Activated T-cell treated with anti-CD3 and anti-CD28 coated beads for 1 hour (primary cell): ENCODE measurements at regions not wholly inside any gene's neighbourhood (a gene's known extent, or its start where the extent isn't known, plus 50 kb on each side); places are given as distances from the start of the nearest gene placed in this dataset.
"Not testable (repeated sequence)": the region's sequence is repeated elsewhere in the genome, so short reads cannot be mapped to it uniquely, and the experiment has no call there.

Source experiments
- DNase-seq: peaks from one replicate; pipeline ENCODE4 v3.0.0-alpha.2; 2020; ENCODE audit warnings: low read depth

DNA sequence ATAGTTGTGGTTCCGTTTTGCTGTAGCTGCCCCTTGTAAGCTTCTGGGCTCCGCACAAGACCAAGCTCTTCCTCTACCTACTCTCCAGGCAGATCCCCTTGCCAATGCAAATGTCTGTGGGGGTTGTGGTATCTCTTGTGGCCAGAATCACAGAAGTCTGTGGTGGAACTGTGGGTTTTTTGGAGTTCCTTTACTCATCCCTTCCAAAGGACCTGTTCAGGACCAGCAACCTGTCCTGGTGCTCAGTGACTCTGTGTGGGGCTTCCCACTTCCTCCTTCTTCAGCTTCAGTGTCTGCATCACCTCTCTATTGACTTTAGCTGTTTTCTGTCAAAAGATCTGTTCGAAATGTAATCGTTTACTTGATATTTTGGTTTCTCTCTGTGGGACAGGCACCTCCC, 441.3 kb upstream of the ADAMTSL1 start:
- DNase-seq = no peak

- no peak for DNase-seq
These were observed 437.3 kb upstream of the ADAMTSL1 start for GRCh38 chr9:18036422-18037187.

- no peak for DNase-seq
These were observed 436.0 kb upstream of the ADAMTSL1 start for GRCh38 chr9:18037981-18038380.

DNA sequence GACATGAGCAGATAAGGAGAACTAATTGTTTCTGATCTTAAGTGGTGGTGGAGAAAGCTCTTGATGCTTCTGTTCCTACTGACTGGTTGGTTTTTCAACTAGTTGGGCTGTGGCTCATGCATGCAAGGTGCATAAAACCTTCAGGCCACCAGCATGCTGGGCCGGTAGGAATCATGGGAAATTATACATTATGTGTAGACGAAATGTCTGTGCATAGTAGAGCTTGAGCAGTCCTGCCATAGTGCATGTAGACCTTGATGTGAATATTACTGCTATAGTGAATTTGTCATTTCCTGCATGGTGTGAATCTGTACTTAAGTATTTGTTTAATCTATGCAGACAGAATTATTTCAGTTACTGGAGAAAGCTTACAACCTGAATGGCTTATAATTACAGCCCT, 433.6 kb upstream of the ADAMTSL1 start:
- no peak for DNase-seq

GRCh38 chr9:18043978-18044377, 430.0 kb upstream of the ADAMTSL1 start:
- DNase-seq = no peak

DNA sequence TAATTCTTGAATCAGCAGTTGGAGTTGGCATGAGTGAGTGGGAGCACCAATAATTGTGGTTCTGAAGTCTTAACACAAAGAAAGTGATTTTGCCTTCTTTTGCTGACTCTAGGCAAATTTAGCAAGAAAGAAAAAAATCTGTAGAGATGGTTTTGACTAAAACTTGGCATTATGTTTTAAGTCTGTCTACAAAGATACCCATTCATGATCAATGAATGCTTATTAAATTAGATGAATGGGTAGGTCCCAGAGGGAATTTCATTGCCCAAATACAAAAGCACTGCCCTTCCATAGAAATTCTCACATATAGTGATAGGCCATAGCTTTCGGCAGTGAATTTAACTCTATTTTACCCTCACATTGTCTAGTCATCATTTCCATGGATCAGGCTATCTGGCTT, 428.6 kb upstream of the ADAMTSL1 start:
- no peak for DNase-seq

GRCh38 chr9:18046068-18046467, 427.9 kb upstream of the ADAMTSL1 start:
- DNase-seq = no peak

GRCh38 chr9:18051638-18052037, 422.3 kb upstream of the ADAMTSL1 start:
- DNase-seq = no peak

DNA sequence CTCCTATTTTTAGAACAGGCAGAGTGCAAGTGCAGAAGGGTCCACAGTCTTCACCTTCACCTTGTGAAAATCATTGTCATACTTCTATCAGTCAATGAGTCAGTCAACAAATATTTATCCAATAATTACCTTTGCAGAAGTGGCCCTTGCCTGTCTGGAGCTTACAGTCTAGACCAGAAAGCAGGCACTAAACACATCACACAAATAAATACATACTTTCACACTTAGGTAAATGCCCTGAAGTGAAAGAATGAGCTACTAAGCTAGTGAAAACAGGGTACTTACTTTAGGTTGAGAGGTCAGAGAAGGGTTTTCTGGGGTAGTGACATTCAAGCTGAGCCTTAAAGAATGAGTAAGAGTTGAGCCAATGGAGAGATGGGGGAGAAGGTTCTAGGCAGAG, 421.9 kb upstream of the ADAMTSL1 start:
- no peak for DNase-seq

GRCh38 chr9:18056269-18056992, 417.5 kb upstream of the ADAMTSL1 start:
- DNase-seq = no peak

GRCh38 chr9:18056993-18057369, 417.0 kb upstream of the ADAMTSL1 start:
- no peak for DNase-seq

DNA sequence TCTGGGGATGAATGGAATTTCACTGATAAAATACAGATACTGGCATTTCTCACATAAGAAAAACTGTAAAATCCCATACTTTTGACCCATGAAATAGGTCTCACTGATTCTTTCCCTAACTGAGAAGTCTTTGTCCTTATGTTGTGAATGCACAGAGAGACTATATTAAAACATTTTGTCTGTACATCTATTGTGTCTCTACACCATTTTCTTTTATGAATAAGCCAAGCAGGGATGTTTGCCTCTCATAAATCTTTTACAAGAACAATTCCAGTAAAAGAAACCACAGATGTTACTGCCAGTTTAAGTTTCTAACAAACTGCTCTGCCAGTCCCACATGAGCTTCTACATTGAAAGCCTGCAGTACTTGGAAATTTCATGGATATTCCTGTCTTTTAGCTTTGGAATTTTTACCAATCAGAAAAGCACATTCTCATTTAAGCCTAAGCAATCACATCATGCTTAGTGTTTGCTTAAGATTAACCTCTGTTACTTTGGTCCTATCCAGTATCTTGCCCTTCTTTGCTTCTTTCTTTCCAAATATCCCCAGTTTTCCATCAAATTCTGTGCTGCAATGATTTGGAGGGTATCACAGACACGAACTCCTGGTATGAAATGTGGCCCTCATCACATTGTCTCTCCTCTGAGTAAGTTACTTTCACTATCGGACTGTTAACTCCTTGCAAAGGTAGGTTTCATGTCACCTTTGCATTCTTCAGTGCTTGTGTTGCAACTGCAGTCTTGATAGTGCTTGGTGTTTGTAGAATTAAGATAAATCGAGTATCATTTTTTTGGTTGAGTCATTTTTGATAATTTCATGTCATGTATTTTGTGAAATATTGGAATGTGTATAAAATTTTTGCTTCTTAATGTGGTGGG, 415.1 kb upstream of the ADAMTSL1 start:
- DNase-seq = no peak

DNA sequence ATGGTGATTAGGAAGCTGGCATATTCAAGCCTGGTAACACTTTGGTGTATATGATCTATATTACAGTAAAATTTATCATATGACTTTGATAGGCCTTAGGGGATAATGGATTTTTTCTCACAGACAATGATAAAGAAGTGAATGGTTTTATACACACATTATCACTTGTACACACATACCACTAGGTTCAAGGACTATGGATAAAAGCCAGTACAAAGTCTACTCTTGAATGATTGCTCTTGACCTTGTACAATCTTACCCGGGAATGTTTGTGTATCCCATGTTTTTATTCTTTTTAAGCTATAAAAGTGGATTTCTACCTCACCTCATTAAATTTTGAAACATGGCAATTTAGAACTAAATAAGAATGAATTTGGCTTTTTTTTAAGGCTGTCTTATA, 414.5 kb upstream of the ADAMTSL1 start:
- DNase-seq = no peak

DNA sequence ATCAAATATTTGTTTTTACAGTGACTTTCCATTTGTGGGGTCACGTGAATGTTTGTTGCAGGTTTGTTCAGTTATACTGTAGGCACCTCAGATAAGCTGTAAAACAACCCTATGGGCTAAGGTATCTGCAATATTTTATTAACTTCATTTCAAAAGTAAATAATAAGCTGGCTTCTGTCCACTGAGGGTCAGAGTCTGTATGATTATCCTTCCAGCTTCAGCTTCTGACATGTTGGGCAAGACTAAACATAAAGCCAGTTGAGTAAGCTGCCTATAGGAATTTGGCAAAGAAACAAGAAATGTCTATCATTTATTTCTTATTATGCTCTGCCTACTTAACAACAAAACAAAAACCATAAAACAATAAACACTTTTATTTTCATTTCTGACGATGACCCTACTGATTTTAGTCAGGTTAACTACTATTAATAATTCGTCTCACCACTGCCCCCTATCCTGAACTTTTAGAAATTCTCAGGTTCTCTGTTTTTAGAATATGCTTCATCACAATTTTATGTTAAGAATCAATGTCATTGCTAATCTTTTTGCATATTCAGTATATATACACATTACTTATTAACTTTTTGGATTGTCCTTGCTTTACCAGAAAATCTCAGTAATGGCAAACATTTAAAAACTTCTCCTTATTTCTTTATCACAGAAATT, 413.6 kb upstream of the ADAMTSL1 start:
- DNase-seq = no peak

DNA sequence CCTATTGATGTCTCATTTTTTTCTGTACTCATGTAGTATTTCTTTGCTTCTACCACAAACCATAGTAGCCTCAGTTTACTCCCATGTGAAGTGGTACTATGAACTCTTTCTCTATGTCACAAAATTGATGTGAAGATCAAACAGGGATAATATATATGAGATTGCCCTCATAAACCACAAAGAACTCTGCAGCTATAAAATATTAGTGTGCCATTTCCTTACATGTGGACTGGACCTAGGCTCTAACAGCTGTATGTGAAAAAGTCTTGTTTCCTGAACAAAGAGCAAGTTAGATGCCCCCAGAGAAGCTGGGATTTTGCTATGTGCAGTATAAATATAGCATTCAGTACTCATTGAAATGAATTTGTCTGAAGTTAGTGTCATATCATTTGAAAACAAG, 412.6 kb upstream of the ADAMTSL1 start:
- no peak for DNase-seq

DNA sequence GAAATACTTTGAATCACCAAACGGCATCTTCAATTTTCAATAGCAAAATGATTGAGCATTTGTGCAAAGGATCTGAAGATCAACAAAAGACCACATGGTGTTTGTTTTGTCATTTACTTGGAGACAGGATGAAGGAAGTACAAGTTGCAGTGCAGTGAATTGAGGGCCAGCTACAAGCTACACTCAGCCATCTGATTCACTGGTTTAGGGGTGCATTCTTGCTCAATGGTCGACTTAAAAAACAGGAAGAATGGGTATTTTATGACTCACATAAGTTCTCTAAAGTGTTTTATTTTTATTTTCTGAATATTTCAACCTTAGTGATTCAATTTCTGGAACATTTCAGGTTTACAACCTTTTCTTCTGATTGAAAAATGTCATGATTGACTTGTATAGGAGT, 412.1 kb upstream of the ADAMTSL1 start:
- no peak for DNase-seq

DNA sequence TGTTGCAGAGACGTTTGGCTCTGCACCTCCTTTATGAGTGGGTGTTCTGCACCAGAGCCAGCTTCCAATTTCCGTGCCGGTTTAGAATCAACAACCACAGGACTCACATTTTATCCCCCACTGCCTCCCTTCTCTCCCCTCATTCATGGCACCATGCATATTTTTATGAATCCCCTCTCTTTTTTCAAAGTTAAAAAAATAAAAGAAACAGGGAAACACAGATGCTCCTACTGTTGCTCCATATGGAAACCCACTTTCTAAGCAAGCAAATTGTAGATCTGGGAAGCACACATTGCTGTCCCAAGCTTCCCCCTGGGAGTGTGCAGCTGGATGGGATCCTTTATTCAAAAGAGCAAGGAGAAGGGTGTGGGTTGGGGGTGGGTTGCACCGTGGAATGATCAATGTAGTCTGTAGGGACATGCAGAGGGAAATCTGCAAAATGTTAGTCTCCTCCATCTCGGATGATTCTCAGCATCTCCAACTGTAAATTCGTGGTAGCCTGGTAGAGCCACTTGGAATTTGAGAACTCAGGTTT, 410.0 kb upstream of the ADAMTSL1 start:
- DNase-seq = no peak

DNA sequence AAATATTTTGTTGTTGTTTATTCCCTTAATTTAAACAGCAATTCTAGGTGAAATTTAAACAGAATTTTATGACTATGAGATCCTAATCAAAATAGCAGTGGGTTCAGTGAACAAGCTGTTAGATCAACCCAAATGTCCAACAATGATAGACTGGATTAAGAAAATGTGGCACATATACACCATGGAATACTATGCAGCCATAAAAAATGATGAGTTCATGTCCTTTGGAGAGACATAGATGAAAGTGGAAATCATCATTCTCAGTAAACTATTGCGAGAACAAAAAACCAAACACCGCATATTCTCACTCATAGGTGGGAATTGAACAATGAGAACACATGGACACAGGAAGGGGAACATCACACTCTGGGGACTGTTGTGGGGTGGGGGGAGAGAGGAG, 407.3 kb upstream of the ADAMTSL1 start:
- not testable (repeated sequence) for DNase-seq

- DNase-seq = no peak
These were observed 406.3 kb upstream of the ADAMTSL1 start for GRCh38 chr9:18067548-18068120.

GRCh38 chr9:18068900-18069299, 405.1 kb upstream of the ADAMTSL1 start:
- no peak for DNase-seq

DNA sequence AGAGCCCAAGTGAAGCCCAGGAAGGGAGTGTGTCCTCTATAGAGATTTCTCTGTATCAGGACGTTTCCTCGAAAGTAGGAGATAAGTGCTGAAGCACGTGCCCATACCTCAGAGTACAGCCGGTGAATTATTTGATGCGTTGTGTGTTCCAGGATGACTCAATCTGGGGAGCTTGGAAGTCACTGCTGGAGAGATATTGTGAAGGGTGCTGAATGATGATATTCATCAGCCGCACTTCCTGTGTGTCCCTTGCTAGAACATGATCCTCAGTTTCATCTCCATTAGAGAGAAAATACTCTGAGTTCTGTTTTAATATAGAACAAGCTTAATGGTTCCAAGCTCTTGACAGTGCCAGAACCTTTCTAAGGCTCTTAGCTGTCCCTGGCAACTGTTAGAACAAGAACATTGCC, 402.3 kb upstream of the ADAMTSL1 start:
- no peak for DNase-seq

GRCh38 chr9:18073002-18073401, 401.0 kb upstream of the ADAMTSL1 start:
- no peak for DNase-seq
